MM.1S (cell line): ENCODE measurements at regions not wholly inside any gene's neighbourhood (a gene's known extent, or its start where the extent isn't known, plus 50 kb on each side); places are given as distances from the start of the nearest gene placed in this dataset.

Source experiments
- DNase-seq: peaks from one replicate; pipeline ENCODE4 v3.0.0-alpha.2; 2015
- H2AFZ ChIP-seq: fragments of 300-600 bp; sonication (generic); 2 replicates; pipeline ENCODE4 v1.6.0; 2016; ENCODE audit warnings: antibody characterized with exemption, low read length
- H3F3A ChIP-seq: fragments of 300-600 bp; sonication (generic); 2 replicates; pipeline ENCODE4 v1.6.1; 2016; ENCODE audit warnings: mild to moderate bottlenecking, antibody characterized with exemption, low read length, moderate library complexity, mixed read lengths; ENCODE audit not compliant: insufficient read depth
- H3K27ac ChIP-seq: fragments of 300-600 bp; sonication (generic); 2 replicates; pipeline ENCODE4 v1.5.1; 2016; ENCODE audit warnings: mild to moderate bottlenecking, low read length
- H3K27me3 ChIP-seq: fragments of 300-600 bp; sonication (generic); replicated peaks from 2 replicates; pipeline ENCODE4 v1.6.0; 2016; ENCODE audit warnings: low read length; ENCODE audit not compliant: insufficient read depth
- H3K36me3 ChIP-seq: fragments of 300-600 bp; sonication (generic); replicated peaks from 2 replicates; pipeline ENCODE4 v1.6.1; 2016; ENCODE audit warnings: mild to moderate bottlenecking, low read length, mixed read lengths; ENCODE audit not compliant: insufficient read depth
- H3K4me1 ChIP-seq: fragments of 300-600 bp; sonication (generic); 2 replicates; pipeline ENCODE4 v1.6.1; 2016; ENCODE audit warnings: low read length, mixed read lengths
- H3K4me2 ChIP-seq: fragments of 300-600 bp; sonication (generic); 2 replicates; pipeline ENCODE4 v1.6.0; 2016; ENCODE audit warnings: low read depth, low read length
- H3K4me3 ChIP-seq: fragments of 300-600 bp; sonication (generic); 2 replicates; pipeline ENCODE4 v1.5.1; 2016; ENCODE audit warnings: low read length, mixed read lengths
- H3K79me2 ChIP-seq: fragments of 300-600 bp; sonication (generic); 2 replicates; pipeline ENCODE4 v1.6.1; 2016; ENCODE audit warnings: mixed run types, low read length, mixed read lengths
- H3K9ac ChIP-seq: fragments of 300-600 bp; sonication (generic); 2 replicates; pipeline ENCODE4 v1.6.1; 2016; ENCODE audit warnings: low read length, mixed read lengths
- H3K9me2 ChIP-seq: fragments of 300-600 bp; sonication (generic); replicated peaks from 2 replicates; pipeline ENCODE4 v1.6.1; 2016; ENCODE audit warnings: mild to moderate bottlenecking, low read length, mixed read lengths; ENCODE audit not compliant: insufficient read depth
- H3K9me3 ChIP-seq: fragments of 300-600 bp; sonication (generic); replicated peaks from 2 replicates; pipeline ENCODE4 v1.6.1; 2016; ENCODE audit warnings: mild to moderate bottlenecking, low read length, mixed read lengths; ENCODE audit not compliant: insufficient read depth
- H4K20me1 ChIP-seq: fragments of 300-600 bp; sonication (generic); 2 replicates; pipeline ENCODE4 v1.6.1; 2016; ENCODE audit warnings: mild to moderate bottlenecking, low read length, moderate library complexity, mixed read lengths; ENCODE audit not compliant: insufficient read depth
- EZH2 ChIP-seq: fragments of 300-600 bp; sonication (generic); optimal IDR thresholded peaks from 2 replicates; pipeline ENCODE3; 2017; ENCODE audit warnings: low read depth, mild to moderate bottlenecking, antibody characterized with exemption, low read length, mixed read lengths
- EZH2phosphoT487 ChIP-seq: fragments of 300-600 bp; sonication (generic); IDR thresholded peaks from 2 replicates; pipeline ENCODE4 v1.6.1; 2018; ENCODE audit warnings: antibody characterized with exemption, low read length
- TF ChIP-seq, protein P1 (sequence below): fragments of 300-600 bp; sonication (generic); IDR thresholded peaks from 2 replicates; pipeline ENCODE4 v1.5.1; 2016; ENCODE audit warnings: antibody characterized with exemption, low read length, mixed read lengths

DNA sequence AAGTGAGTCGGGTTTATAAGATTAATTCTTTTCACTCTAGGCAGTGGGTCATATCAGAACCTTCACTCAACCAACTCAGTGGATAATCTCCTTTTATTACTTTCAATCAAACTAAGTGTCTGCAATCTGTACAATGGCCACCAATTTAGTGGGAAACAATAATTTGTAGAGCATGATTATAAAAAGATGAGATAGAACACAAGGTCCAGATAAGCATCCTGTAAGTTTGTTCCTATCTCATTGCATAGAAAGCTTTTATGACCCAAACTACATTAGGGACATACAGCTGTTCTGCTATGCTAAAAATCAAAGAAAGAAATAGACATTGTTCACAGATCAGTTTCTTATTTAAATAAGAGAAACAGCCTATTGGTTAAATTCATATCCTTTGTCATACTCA lies 341.4 kb upstream of the PSMD7 start:
- no peaks in the 10 kb centered on the region for H3K9me2 ChIP-seq
- H4K20me1 ChIP-seq = no peaks in the 10 kb centered on the region
- H3K4me2 ChIP-seq = no peak overlapping the region
- H3K79me2 ChIP-seq = no peaks in the 10 kb centered on the region
- H3K27ac ChIP-seq = no peak overlapping the region
- H3K9ac ChIP-seq = no peak overlapping the region
- TF ChIP-seq, protein P1, sequence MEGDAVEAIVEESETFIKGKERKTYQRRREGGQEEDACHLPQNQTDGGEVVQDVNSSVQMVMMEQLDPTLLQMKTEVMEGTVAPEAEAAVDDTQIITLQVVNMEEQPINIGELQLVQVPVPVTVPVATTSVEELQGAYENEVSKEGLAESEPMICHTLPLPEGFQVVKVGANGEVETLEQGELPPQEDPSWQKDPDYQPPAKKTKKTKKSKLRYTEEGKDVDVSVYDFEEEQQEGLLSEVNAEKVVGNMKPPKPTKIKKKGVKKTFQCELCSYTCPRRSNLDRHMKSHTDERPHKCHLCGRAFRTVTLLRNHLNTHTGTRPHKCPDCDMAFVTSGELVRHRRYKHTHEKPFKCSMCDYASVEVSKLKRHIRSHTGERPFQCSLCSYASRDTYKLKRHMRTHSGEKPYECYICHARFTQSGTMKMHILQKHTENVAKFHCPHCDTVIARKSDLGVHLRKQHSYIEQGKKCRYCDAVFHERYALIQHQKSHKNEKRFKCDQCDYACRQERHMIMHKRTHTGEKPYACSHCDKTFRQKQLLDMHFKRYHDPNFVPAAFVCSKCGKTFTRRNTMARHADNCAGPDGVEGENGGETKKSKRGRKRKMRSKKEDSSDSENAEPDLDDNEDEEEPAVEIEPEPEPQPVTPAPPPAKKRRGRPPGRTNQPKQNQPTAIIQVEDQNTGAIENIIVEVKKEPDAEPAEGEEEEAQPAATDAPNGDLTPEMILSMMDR = no peak
- TF ChIP-seq EZH2phosphoT487 (no peak), EZH2 (no peak)
- H3K36me3 ChIP-seq = no peaks in the 10 kb centered on the region
- H3K4me1 ChIP-seq = no peaks in the 10 kb centered on the region
- DNase-seq = no peak
- no peaks in the 10 kb centered on the region for H3F3A ChIP-seq
- H3K4me3 ChIP-seq = no peak overlapping the region
- no peaks in the 10 kb centered on the region for H3K27me3 ChIP-seq
- no peaks in the 10 kb centered on the region for H3K9me3 ChIP-seq
- no peak overlapping the region for H2AFZ ChIP-seq

DNA sequence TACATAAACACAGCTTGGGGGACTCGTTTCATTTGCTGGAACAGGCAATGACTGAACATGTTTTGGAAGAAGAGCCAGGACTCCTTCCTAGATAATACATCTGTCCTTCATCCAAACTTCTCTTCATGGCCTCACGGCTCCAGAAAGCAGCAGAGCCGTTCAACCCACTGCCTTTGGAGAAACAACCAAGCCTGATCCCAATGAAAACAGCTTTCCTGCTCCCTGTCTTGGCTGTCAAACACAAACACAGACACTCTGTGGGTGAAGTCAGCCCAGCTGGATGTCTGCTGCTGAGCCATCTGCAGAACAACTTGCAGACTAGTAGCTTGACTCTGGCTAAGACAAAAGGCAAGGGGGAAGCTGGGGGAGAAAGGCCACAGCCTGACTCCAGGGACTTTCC lies 345.1 kb upstream of the PSMD7 start:
- Histone ChIP-seq H3K9ac (no peak overlapping the region), H3K4me3 (no peak overlapping the region)

GRCh38 chr16:73949574-73950320 lies 346.9 kb upstream of the PSMD7 start:
- TF ChIP-seq, protein P1 = no peak
- TF ChIP-seq EZH2 (no peak), EZH2phosphoT487 (no peak)
- Histone ChIP-seq H3K4me2 (no peak overlapping the region), H3K9ac (no peak overlapping the region)

More for the DNA sequence above, 345.1 kb upstream of the PSMD7 start:
- no peaks in the 10 kb centered on the region for H3K79me2 ChIP-seq
- H3K4me2 ChIP-seq = no peak overlapping the region
- no peaks in the 10 kb centered on the region for H3K4me1 ChIP-seq
- no peaks in the 10 kb centered on the region for H3K9me3 ChIP-seq
- no peak for TF ChIP-seq EZH2phosphoT487
- TF ChIP-seq, protein P1 = no peak
- TF ChIP-seq EZH2 = no peak
- H3K9me2 ChIP-seq = no peaks in the 10 kb centered on the region
- H3K36me3 ChIP-seq = no peaks in the 10 kb centered on the region
- DNase-seq = no peak
- no peaks in the 10 kb centered on the region for H4K20me1 ChIP-seq
- H2AFZ ChIP-seq = no peak overlapping the region
- no peaks in the 10 kb centered on the region for H3F3A ChIP-seq
- H3K27ac ChIP-seq = no peak overlapping the region
- no peaks in the 10 kb centered on the region for H3K27me3 ChIP-seq

More at GRCh38 chr16:73949574-73950320, 346.9 kb upstream of the PSMD7 start:
- Histone ChIP-seq H3K79me2 (no peaks in the 10 kb centered on the region), H3K4me1 (no peaks in the 10 kb centered on the region), H3K27ac (no peak overlapping the region), H3K36me3 (no peaks in the 10 kb centered on the region), H3K9me3 (no peaks in the 10 kb centered on the region), H3F3A (no peaks in the 10 kb centered on the region), H3K27me3 (no peaks in the 10 kb centered on the region), H4K20me1 (no peaks in the 10 kb centered on the region), H2AFZ (no peak overlapping the region), H3K4me3 (no peak overlapping the region), H3K9me2 (no peaks in the 10 kb centered on the region)
- DNase-seq = no peak
